ENCODE measurements at regions not wholly inside any gene's neighbourhood (a gene's known extent, or its start where the extent isn't known, plus 50 kb on each side); places are given as distances from the start of the nearest gene placed in this dataset.

- intact Hi-C loops (cut with DNase I; ENCODE audit: low total_unique reads) = no loop called here
- ATAC-seq = no peak
- TF ChIP-seq CTCF (IDR thresholded peaks at IDR 0.05 in 4 of 5, conservative IDR thresholded peaks at IDR 0.05 in 1 of 5) (no peak), POLR2A (IDR thresholded peaks at IDR 0.05) (no peak)
- in situ Hi-C loops (cut with MboI; ENCODE audit: low sequenced_read_pairs in 4 of 4) = loop anchor here in 1 of 4 donors (25.0 kb wide), 1 partner anchor 111 kb away; no protein-coding TSS in a partner anchor
- no peak overlapping the region for H3K27ac ChIP-seq
- no peaks in the 10 kb centered on the region for H3K27me3 ChIP-seq
- no peak for DNase-seq
- H3K4me3 ChIP-seq = no peak overlapping the region
- H3K4me1 ChIP-seq = no peaks in the 10 kb centered on the region
- no peaks in the 10 kb centered on the region for H3K36me3 ChIP-seq
- no peaks in the 10 kb centered on the region for H3K9me3 ChIP-seq
These were observed 537.7 kb downstream of the SOCS6 start for GRCh38 chr18:70826571-70826970.

GRCh38 chr18:70822691-70823090 lies 533.8 kb downstream of the SOCS6 start:
- Histone ChIP-seq H3K27ac (no peak overlapping the region), H3K27me3 (no peaks in the 10 kb centered on the region), H3K36me3 (no peaks in the 10 kb centered on the region), H3K4me3 (no peak overlapping the region), H3K9me3 (no peaks in the 10 kb centered on the region), H3K4me1 (no peaks in the 10 kb centered on the region)
- intact Hi-C loops (cut with DNase I; ENCODE audit: low total_unique reads) (no loop called here), in situ Hi-C loops (cut with MboI; ENCODE audit: low sequenced_read_pairs in 4 of 4) (loop anchor here in 1 of 4 donors (25.0 kb wide), 1 partner anchor 110 kb away; no protein-coding TSS in a partner anchor)
- TF ChIP-seq POLR2A (IDR thresholded peaks at IDR 0.05) = no peak
- no peak for TF ChIP-seq CTCF (IDR thresholded peaks at IDR 0.05 in 4 of 5, conservative IDR thresholded peaks at IDR 0.05 in 1 of 5)
- no peak for DNase-seq
- no peak for ATAC-seq

- Histone ChIP-seq H3K9me3 (no peaks in the 10 kb centered on the region), H3K4me3 (no peak overlapping the region), H3K27ac (no peak overlapping the region), H3K36me3 (no peaks in the 10 kb centered on the region), H3K27me3 (no peaks in the 10 kb centered on the region), H3K4me1 (no peaks in the 10 kb centered on the region)
- ATAC-seq = no peak
- no peak for TF ChIP-seq POLR2A (IDR thresholded peaks at IDR 0.05)
- no peak for TF ChIP-seq CTCF (IDR thresholded peaks at IDR 0.05 in 4 of 5, conservative IDR thresholded peaks at IDR 0.05 in 1 of 5)
- intact Hi-C loops (cut with DNase I; ENCODE audit: low total_unique reads) = no loop called here
- DNase-seq = no peak
- in situ Hi-C loops (cut with MboI; ENCODE audit: low sequenced_read_pairs in 4 of 4) = loop anchor here in 1 of 4 donors (25.0 kb wide), 1 partner anchor 110 kb away; no protein-coding TSS in a partner anchor
These were observed 533.3 kb downstream of the SOCS6 start for GRCh38 chr18:70822117-70822516.

- intact Hi-C loops (cut with DNase I; ENCODE audit: low total_unique reads) (no loop called here), in situ Hi-C loops (cut with MboI; ENCODE audit: low sequenced_read_pairs in 4 of 4) (loop anchor here in 1 of 4 donors (25.0 kb wide), 1 partner anchor 96 kb away; no protein-coding TSS in a partner anchor)
- DNase-seq (no peak), ATAC-seq (no peak)
- no peaks in the 10 kb centered on the region for H3K4me1 ChIP-seq
- H3K27me3 ChIP-seq = no peaks in the 10 kb centered on the region
- H3K9me3 ChIP-seq = no peaks in the 10 kb centered on the region
- no peak overlapping the region for H3K27ac ChIP-seq
- TF ChIP-seq CTCF (IDR thresholded peaks at IDR 0.05 in 4 of 5, conservative IDR thresholded peaks at IDR 0.05 in 1 of 5) (no peak), POLR2A (IDR thresholded peaks at IDR 0.05) (no peak)
- H3K4me3 ChIP-seq = no peak overlapping the region
- no peaks in the 10 kb centered on the region for H3K36me3 ChIP-seq
These were observed 519.7 kb downstream of the SOCS6 start for GRCh38 chr18:70808481-70809056.
